ENCODE measurements at regions not wholly inside any gene's neighbourhood (a gene's known extent, or its start where the extent isn't known, plus 50 kb on each side); places are given as distances from the start of the nearest gene placed in this dataset.

DNA sequence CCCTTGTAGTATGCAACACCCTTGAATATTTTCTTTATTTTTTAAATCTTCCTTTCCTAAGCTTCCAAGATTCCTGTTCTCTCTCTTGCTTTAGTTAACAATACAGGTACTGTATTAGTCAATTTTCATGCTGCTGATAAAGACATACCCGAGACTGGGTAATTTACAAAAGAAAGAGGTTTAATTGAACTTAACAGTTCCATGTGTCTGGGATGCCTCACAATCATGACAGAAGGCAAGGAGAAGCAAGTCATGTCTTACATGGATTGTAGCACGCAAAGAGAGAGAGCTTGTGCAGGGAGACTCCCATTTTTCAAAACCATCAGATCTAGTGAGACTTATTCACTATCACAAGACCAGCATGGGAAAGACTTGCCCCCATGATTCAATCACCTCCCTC is 1024.3 kb downstream of the PCDH9 start:
- Histone ChIP-seq H2AFZ (replicated peaks; ENCODE audit: low read length, poor library complexity) (no peak overlapping the region), H3K4me2 (ENCODE audit: low read depth, low read length) (no peak overlapping the region), H3K56ac (ENCODE audit: extremely low read depth, insufficient read depth, low read length) (no peak overlapping the region), H2AK5ac (ENCODE audit: low read depth, low read length) (no peak overlapping the region), H2BK20ac (ENCODE audit: low read depth, low read length) (no peak overlapping the region), H3K4me1 (ENCODE audit: control insufficient read depth, insufficient read depth, low read length) (no peaks in the 10 kb centered on the region), H3K18ac (ENCODE audit: low read depth, low read length) (no peak overlapping the region), H3K36me3 (ENCODE audit: control insufficient read depth, insufficient read depth, low read length) (no peaks in the 10 kb centered on the region), H4K8ac (ENCODE audit: low read depth in 2 of 2, low read length in 2 of 2) (no peak overlapping the region), H3K4me3 (ENCODE audit: insufficient read depth, low read depth, low read length) (no peak overlapping the region), H4K91ac (ENCODE audit: insufficient read depth, low read depth, low read length) (no peak overlapping the region), H3K9me1 (ENCODE audit: insufficient read depth, low read length) (no peaks in the 10 kb centered on the region), H4K20me1 (ENCODE audit: insufficient read depth, low read length) (no peaks in the 10 kb centered on the region), H3K9me3 (ENCODE audit: control insufficient read depth, insufficient read depth, low read length) (no peaks in the 10 kb centered on the region), H3K27me3 (ENCODE audit: control insufficient read depth, insufficient read depth, low read length) (no peaks in the 10 kb centered on the region), H3K14ac (replicated peaks; ENCODE audit: low read depth, low read length) (no peak overlapping the region), H3K23ac (ENCODE audit: low read depth, low read length) (no peak overlapping the region), H2AK9ac (replicated peaks; ENCODE audit: low read depth, low read length, poor library complexity) (no peak overlapping the region), H2BK15ac (ENCODE audit: low read depth, low read length) (no peak overlapping the region), H3K27ac (ENCODE audit: insufficient read depth, low read length) (no peak overlapping the region), H3K9ac (ENCODE audit: low read depth, low read length) (no peak overlapping the region), H2BK120ac (ENCODE audit: low read depth, low read length) (no peak overlapping the region), H3K79me1 (ENCODE audit: low read depth in 1 of 2, low read length in 2 of 2) (no peaks in the 10 kb centered on the region), H4K5ac (ENCODE audit: low read depth, low read length) (no peak overlapping the region), H2BK5ac (ENCODE audit: low read depth, low read length, poor library complexity, severe bottlenecking) (no peak overlapping the region), H3K4ac (ENCODE audit: low read depth, low read length) (no peak overlapping the region)
- in situ Hi-C loops (cut with MboI; ENCODE audit: low sequenced_read_pairs) (no loop called here), intact Hi-C loops (cut with micrococcal nuclease) (loop anchor here (10.0 kb wide), 1 partner anchor 551 kb away; no protein-coding TSS in a partner anchor), dilution Hi-C loops (cut with HindIII; ENCODE audit: low sequenced_read_pairs, unreplicated experiment) (no loop called here)
- DNase-seq (no peak), ATAC-seq (ENCODE audit: low read depth) (no peak)
- no TSS peak for BruUV-seq (replicated peaks)
- ChIA-PET POLR2A (ENCODE audit: unreplicated experiment) (no interaction called here), CTCF (interaction anchor here (0.6 kb wide), 1 partner anchor 12 kb away, joined by 9 read pairs; no protein-coding TSS in a partner anchor)
- WGBS, 2 experiments (ENCODE audit: extremely low coverage in 2 of 2, insufficient read length in 1 of 2): no CpG with 5 or more reads among the region's 2 CpGs
- TF ChIP-seq MAFK (IDR thresholded peaks at IDR 0.05; ENCODE audit: low read depth, low read length) (no peak), RAD21 (IDR thresholded peaks at IDR 0.05; ENCODE audit: low read length) (no peak), SMC3 (IDR thresholded peaks at IDR 0.05; ENCODE audit: low read depth, low read length) (no peak), CHD1 (IDR thresholded peaks at IDR 0.05; ENCODE audit: low read depth, low read length) (no peak), CEBPB (IDR thresholded peaks at IDR 0.05; ENCODE audit: low read depth, low read length) (no peak), RFX5 (IDR thresholded peaks at IDR 0.05; ENCODE audit: low read depth, low read length) (no peak), NFE2L2 (IDR thresholded peaks at IDR 0.05; ENCODE audit: low read depth, low read length) (no peak), MXI1 (IDR thresholded peaks at IDR 0.05; ENCODE audit: borderline replicate concordance, low read depth, low read length) (no peak), FOS (IDR thresholded peaks at IDR 0.05; ENCODE audit: low read depth, low read length) (no peak), BHLHE40 (IDR thresholded peaks at IDR 0.05; ENCODE audit: low read depth, low read length) (no peak), POLR2A (IDR thresholded peaks at IDR 0.05; ENCODE audit: low read depth, low read length) (no peak), RCOR1 (IDR thresholded peaks at IDR 0.05; ENCODE audit: insufficient replicate concordance, low read length) (no peak), MAZ (IDR thresholded peaks at IDR 0.05; ENCODE audit: borderline replicate concordance, low read depth, low read length) (no peak)
- TF ChIP-seq, protein P1, sequence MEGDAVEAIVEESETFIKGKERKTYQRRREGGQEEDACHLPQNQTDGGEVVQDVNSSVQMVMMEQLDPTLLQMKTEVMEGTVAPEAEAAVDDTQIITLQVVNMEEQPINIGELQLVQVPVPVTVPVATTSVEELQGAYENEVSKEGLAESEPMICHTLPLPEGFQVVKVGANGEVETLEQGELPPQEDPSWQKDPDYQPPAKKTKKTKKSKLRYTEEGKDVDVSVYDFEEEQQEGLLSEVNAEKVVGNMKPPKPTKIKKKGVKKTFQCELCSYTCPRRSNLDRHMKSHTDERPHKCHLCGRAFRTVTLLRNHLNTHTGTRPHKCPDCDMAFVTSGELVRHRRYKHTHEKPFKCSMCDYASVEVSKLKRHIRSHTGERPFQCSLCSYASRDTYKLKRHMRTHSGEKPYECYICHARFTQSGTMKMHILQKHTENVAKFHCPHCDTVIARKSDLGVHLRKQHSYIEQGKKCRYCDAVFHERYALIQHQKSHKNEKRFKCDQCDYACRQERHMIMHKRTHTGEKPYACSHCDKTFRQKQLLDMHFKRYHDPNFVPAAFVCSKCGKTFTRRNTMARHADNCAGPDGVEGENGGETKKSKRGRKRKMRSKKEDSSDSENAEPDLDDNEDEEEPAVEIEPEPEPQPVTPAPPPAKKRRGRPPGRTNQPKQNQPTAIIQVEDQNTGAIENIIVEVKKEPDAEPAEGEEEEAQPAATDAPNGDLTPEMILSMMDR (conservative IDR thresholded peaks at IDR 0.05; ENCODE audit: low read depth, low read length): no peak
- TF ChIP-seq, protein P2, sequence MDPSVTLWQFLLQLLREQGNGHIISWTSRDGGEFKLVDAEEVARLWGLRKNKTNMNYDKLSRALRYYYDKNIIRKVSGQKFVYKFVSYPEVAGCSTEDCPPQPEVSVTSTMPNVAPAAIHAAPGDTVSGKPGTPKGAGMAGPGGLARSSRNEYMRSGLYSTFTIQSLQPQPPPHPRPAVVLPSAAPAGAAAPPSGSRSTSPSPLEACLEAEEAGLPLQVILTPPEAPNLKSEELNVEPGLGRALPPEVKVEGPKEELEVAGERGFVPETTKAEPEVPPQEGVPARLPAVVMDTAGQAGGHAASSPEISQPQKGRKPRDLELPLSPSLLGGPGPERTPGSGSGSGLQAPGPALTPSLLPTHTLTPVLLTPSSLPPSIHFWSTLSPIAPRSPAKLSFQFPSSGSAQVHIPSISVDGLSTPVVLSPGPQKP (IDR thresholded peaks at IDR 0.05; ENCODE audit: borderline replicate concordance, low read depth, low read length): no peak
- TF ChIP-seq, protein P3, sequence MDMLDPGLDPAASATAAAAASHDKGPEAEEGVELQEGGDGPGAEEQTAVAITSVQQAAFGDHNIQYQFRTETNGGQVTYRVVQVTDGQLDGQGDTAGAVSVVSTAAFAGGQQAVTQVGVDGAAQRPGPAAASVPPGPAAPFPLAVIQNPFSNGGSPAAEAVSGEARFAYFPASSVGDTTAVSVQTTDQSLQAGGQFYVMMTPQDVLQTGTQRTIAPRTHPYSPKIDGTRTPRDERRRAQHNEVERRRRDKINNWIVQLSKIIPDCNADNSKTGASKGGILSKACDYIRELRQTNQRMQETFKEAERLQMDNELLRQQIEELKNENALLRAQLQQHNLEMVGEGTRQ (IDR thresholded peaks at IDR 0.05; ENCODE audit: low read depth, low read length): no peak
